Fibroblast of lung (primary cell): ENCODE measurements at regions not wholly inside any gene's neighbourhood (a gene's known extent, or its start where the extent isn't known, plus 50 kb on each side); places are given as distances from the start of the nearest gene placed in this dataset.
A peak's percentile ranks its signal among the peaks of the same experiment; 100 is the strongest.

Source experiments
- DNase-seq, 2 donors: peaks; one replicate each; pipeline versions ENCODE4 v3.0.0 to v3.0.0-alpha.2; 2010; ENCODE audit warnings: low read depth in 2 of 2
- H2AFZ ChIP-seq: 2 replicates; pipeline ENCODE4 v1.5.1; 2012; ENCODE audit warnings: low read length, control low read depth, inconsistent platforms
- H3K27ac ChIP-seq: 2 replicates; pipeline ENCODE4 v1.5.1; 2011; ENCODE audit warnings: low read length, control low read depth; ENCODE audit not compliant: insufficient read depth
- H3K27me3 ChIP-seq: 2 replicates; pipeline ENCODE4 v1.5.1; 2011; ENCODE audit warnings: mild to moderate bottlenecking, low read length; ENCODE audit not compliant: control insufficient read depth, insufficient read depth
- H3K36me3 ChIP-seq: 2 replicates; pipeline ENCODE4 v1.5.1; 2011; ENCODE audit warnings: low read length; ENCODE audit not compliant: control insufficient read depth, insufficient read depth
- H3K4me1 ChIP-seq: 2 replicates; pipeline ENCODE4 v1.5.1; 2011; ENCODE audit warnings: low read length; ENCODE audit not compliant: control insufficient read depth, insufficient read depth; ENCODE audit errors: extremely low read depth
- H3K4me2 ChIP-seq: 2 replicates; pipeline ENCODE4 v1.5.1; 2011; ENCODE audit warnings: low read length, control low read depth; ENCODE audit not compliant: insufficient read depth; ENCODE audit errors: extremely low read depth
- H3K4me3 ChIP-seq, 4 experiments: fragments of 200-600 bp in 1 of 4; sonication (generic) in 1 of 4; replicated peaks in 1 of 4; 2 replicates each; pipeline ENCODE4 v1.5.1; 2011 to 2016; ENCODE audit warnings: low read length in 4 of 4, low read depth in 3 of 4, mild to moderate bottlenecking in 3 of 4, control low read depth in 2 of 4, inconsistent platforms in 1 of 4, mixed read lengths in 1 of 4; ENCODE audit not compliant: insufficient read depth in 1 of 4; ENCODE audit errors: control extremely low read depth in 1 of 4
- H3K79me2 ChIP-seq: 2 replicates; pipeline ENCODE4 v1.5.1; 2012; ENCODE audit warnings: mild to moderate bottlenecking, low read length, inconsistent platforms; ENCODE audit not compliant: control insufficient read depth, insufficient read depth
- H3K9ac ChIP-seq: 2 replicates; pipeline ENCODE4 v1.5.1; 2011; ENCODE audit warnings: mild to moderate bottlenecking, low read length, control low read depth; ENCODE audit not compliant: insufficient read depth
- H3K9me3 ChIP-seq: 2 replicates; pipeline ENCODE4 v1.5.1; 2012; ENCODE audit warnings: low read depth, low read length; ENCODE audit not compliant: control insufficient read depth, insufficient read depth
- H4K20me1 ChIP-seq: 2 replicates; pipeline ENCODE4 v1.5.1; 2011; ENCODE audit warnings: low read length; ENCODE audit not compliant: control insufficient read depth, insufficient read depth; ENCODE audit errors: extremely low read depth
- EZH2 ChIP-seq: IDR thresholded peaks from 2 replicates; pipeline ENCODE4 v1.5.1; 2012; ENCODE audit warnings: low read length, control low read depth, mild to moderate bottlenecking; ENCODE audit errors: missing control alignments
- TF ChIP-seq, protein P1 (sequence below), 2 donors: IDR thresholded peaks in 1 of 2; conservative IDR thresholded peaks in 1 of 2; 1 replicate in 1 of 2; 2 replicates in 1 of 2; pipeline ENCODE4 v1.5.1; 2011 to 2012; ENCODE audit warnings: low read length in 2 of 2, control low read depth in 1 of 2, inconsistent platforms in 1 of 2, low read depth in 1 of 2, mild to moderate bottlenecking in 1 of 2

DNA sequence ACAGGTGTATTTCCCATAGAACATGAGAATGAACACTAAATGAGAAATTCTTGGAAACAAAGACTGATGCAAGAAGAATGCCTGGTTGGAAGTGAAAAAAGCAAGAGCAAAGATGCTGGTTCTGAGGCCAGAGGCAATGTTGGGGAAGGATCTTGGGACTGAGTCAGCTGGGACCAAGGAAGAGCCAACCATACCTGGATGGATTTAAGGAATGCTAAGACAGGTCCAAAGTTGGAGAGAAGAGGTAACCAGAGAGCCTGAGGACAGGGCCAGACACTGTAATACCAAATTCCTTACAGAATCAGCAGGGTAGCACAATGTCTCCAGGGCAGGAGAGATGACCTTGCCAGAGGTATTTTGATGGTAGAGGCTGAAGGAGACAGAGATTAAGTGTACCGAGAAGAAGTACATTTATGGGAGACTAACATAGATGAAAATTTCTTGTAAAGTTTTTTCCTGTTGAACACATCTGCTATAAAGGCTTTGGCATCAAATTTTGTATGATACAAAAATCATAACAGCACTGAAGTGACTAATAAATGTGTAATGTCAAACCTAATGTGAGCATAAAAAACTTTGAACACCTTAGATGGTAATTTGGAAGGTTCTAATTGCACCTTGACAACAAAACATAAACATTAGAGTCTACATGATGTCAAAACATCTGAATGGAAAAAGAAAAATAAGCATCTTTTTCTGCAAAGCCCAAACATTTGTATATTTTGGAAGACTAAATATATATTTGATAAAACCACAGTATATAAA, 221.7 kb upstream of the MARCKS start:
- peaks cover 11% of the 10 kb centered on the region for H3K4me1 ChIP-seq
- no peak overlapping the region for H3K4me2 ChIP-seq
- H3K9ac ChIP-seq, result no peak overlapping the region
- TF ChIP-seq, protein P1, sequence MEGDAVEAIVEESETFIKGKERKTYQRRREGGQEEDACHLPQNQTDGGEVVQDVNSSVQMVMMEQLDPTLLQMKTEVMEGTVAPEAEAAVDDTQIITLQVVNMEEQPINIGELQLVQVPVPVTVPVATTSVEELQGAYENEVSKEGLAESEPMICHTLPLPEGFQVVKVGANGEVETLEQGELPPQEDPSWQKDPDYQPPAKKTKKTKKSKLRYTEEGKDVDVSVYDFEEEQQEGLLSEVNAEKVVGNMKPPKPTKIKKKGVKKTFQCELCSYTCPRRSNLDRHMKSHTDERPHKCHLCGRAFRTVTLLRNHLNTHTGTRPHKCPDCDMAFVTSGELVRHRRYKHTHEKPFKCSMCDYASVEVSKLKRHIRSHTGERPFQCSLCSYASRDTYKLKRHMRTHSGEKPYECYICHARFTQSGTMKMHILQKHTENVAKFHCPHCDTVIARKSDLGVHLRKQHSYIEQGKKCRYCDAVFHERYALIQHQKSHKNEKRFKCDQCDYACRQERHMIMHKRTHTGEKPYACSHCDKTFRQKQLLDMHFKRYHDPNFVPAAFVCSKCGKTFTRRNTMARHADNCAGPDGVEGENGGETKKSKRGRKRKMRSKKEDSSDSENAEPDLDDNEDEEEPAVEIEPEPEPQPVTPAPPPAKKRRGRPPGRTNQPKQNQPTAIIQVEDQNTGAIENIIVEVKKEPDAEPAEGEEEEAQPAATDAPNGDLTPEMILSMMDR (conservative IDR thresholded peaks at IDR 0.05 in 1 of 2, IDR thresholded peaks at IDR 0.05 in 1 of 2; ENCODE audit: low read depth in 1 of 2, low read length in 2 of 2), result no peak
- no peaks in the 10 kb centered on the region for H4K20me1 ChIP-seq
- H3K79me2 ChIP-seq, result no peaks in the 10 kb centered on the region
- no peak for DNase-seq
- no peaks in the 10 kb centered on the region for H3K27me3 ChIP-seq
- H2AFZ ChIP-seq, result no peak overlapping the region
- no peaks in the 10 kb centered on the region for H3K9me3 ChIP-seq
- no peaks in the 10 kb centered on the region for H3K36me3 ChIP-seq
- no peak overlapping the region for H3K4me3 ChIP-seq
- H3K27ac ChIP-seq, result no peak overlapping the region

DNA sequence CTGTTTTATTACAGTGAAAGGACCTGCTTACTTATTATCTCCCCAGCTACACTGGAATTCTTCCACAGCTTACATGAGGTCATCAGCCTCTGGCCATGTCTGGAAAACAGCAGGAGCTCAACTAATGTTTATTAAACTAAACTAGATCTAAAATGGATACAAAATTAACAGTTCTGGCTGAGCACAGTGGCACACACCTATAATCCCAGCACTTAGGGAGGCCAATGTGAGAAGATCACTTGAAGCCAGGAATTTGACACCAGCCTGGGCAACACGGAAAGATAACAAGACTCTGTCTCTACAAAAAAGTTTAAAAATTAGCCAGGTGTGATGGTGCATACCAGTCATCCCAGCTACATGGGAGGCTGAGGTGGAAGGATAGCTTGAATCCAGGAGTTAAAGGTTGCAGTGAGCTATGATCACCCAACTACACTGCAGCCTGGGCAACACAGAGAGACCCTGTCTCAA, 220.8 kb upstream of the MARCKS start:
- no peak overlapping the region for H3K9ac ChIP-seq
- DNase-seq, result peak in 1 of 2 donors; percentile 65
- no peaks in the 10 kb centered on the region for H4K20me1 ChIP-seq
- TF ChIP-seq EZH2, result no peak
- TF ChIP-seq, protein P1 (conservative IDR thresholded peaks at IDR 0.05 in 1 of 2, IDR thresholded peaks at IDR 0.05 in 1 of 2; ENCODE audit: low read depth in 1 of 2, low read length in 2 of 2), result no peak
- no peaks in the 10 kb centered on the region for H3K9me3 ChIP-seq
- no peak overlapping the region for H3K27ac ChIP-seq
- no peak overlapping the region for H3K4me3 ChIP-seq
- H2AFZ ChIP-seq, result no peak overlapping the region
- no peaks in the 10 kb centered on the region for H3K36me3 ChIP-seq
- peaks cover 10% of the 10 kb centered on the region for H3K4me1 ChIP-seq
- H3K4me2 ChIP-seq, result no peak overlapping the region
- no peaks in the 10 kb centered on the region for H3K27me3 ChIP-seq
- H3K79me2 ChIP-seq, result no peaks in the 10 kb centered on the region

DNA sequence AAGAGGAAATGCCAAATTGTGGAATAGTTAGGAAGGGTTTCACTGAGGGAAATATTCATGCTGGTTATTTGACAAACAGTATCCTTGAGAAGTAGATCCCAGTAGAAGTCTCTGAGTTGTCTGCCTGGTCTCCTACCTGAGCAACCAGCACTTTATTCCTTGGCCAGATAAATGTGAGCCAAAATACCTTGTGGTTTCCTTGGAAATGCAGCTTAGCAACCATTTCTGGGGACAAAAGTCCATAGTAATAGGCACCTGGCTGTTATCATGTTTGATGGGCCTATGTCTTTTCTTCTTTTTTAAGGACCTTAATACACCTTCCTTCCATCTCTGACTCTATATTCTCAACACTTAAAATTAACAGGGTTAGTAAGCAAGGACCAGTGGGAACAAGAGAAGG, 217.1 kb upstream of the MARCKS start:
- peaks cover 2% of the 10 kb centered on the region for H3K4me1 ChIP-seq
- TF ChIP-seq, protein P1 (conservative IDR thresholded peaks at IDR 0.05 in 1 of 2, IDR thresholded peaks at IDR 0.05 in 1 of 2; ENCODE audit: low read depth in 1 of 2, low read length in 2 of 2), result no peak
- TF ChIP-seq EZH2, result no peak
- H3K9me3 ChIP-seq, result no peaks in the 10 kb centered on the region
- H3K27me3 ChIP-seq, result no peaks in the 10 kb centered on the region
- H3K36me3 ChIP-seq, result no peaks in the 10 kb centered on the region
- no peaks in the 10 kb centered on the region for H3K79me2 ChIP-seq
- no peak for DNase-seq
- H3K27ac ChIP-seq, result no peak overlapping the region
- no peak overlapping the region for H3K9ac ChIP-seq
- H3K4me2 ChIP-seq, result no peak overlapping the region
- no peak overlapping the region for H2AFZ ChIP-seq
- no peaks in the 10 kb centered on the region for H4K20me1 ChIP-seq
- H3K4me3 ChIP-seq, result no peak overlapping the region
